DOHH2 (cell line): ENCODE measurements at regions not wholly inside any gene's neighbourhood (a gene's known extent, or its start where the extent isn't known, plus 50 kb on each side); places are given as distances from the start of the nearest gene placed in this dataset.

Source experiments
- H3F3A ChIP-seq: fragments of 200-600 bp; sonication (generic), shearing (Covaris generic); 2 replicates; pipeline ENCODE4 v1.6.0; 2016; ENCODE audit warnings: antibody characterized with exemption, mild to moderate bottlenecking; ENCODE audit not compliant: control insufficient read depth, insufficient read depth
- H3K27ac ChIP-seq: fragments of 200-600 bp; sonication (generic); 2 replicates; pipeline ENCODE4 v1.5.1; 2014; ENCODE audit warnings: low read depth, mild to moderate bottlenecking, low read length, moderate library complexity
- H3K27me3 ChIP-seq: fragments of 200-600 bp; sonication (generic); 2 replicates; pipeline ENCODE4 v1.6.1; 2014; ENCODE audit warnings: mild to moderate bottlenecking, low read length, mixed read lengths; ENCODE audit not compliant: control insufficient read depth
- H3K36me3 ChIP-seq: fragments of 200-600 bp; sonication (generic); 2 replicates; pipeline ENCODE4 v1.6.1; 2014; ENCODE audit warnings: mild to moderate bottlenecking, low read length, moderate library complexity, mixed read lengths; ENCODE audit not compliant: control insufficient read depth
- H3K4me1 ChIP-seq: fragments of 200-600 bp; sonication (generic); 2 replicates; pipeline ENCODE4 v1.6.1; 2014; ENCODE audit warnings: mild to moderate bottlenecking, low read length, mixed read lengths; ENCODE audit not compliant: control insufficient read depth
- H3K4me2 ChIP-seq: fragments of 200-600 bp; sonication (generic); 2 replicates; pipeline ENCODE4 v1.6.0; 2014; ENCODE audit warnings: mild to moderate bottlenecking, low read length, moderate library complexity
- H3K4me3 ChIP-seq: fragments of 200-600 bp; sonication (generic); 2 replicates; pipeline ENCODE4 v1.5.1; 2014; ENCODE audit warnings: mild to moderate bottlenecking, low read length, mixed read lengths
- H3K79me2 ChIP-seq: fragments of 200-600 bp; sonication (generic); 2 replicates; pipeline ENCODE4 v1.6.1; 2014; ENCODE audit warnings: mild to moderate bottlenecking, low read length, mixed read lengths; ENCODE audit not compliant: control insufficient read depth
- H3K9me2 ChIP-seq: fragments of 200-600 bp; sonication (generic); replicated peaks from 2 replicates; pipeline ENCODE4 v1.6.1; 2014; ENCODE audit warnings: mild to moderate bottlenecking, low read length, mixed read lengths; ENCODE audit not compliant: control insufficient read depth
- H3K9me3 ChIP-seq: fragments of 200-600 bp; sonication (generic); 2 replicates; pipeline ENCODE4 v1.6.1; 2014; ENCODE audit warnings: antibody characterized with exemption, low read length, mixed read lengths; ENCODE audit not compliant: control insufficient read depth, insufficient read depth
- H4K20me1 ChIP-seq: fragments of 200-600 bp; sonication (generic); 2 replicates; pipeline ENCODE4 v1.6.0; 2014; ENCODE audit warnings: low read depth, mild to moderate bottlenecking, antibody characterized with exemption, low read length, moderate library complexity; ENCODE audit not compliant: control insufficient read depth, insufficient read depth
- CTCF ChIP-seq: fragments of 200-600 bp; sonication (generic); IDR thresholded peaks from one replicate; pipeline ENCODE4 v1.5.1; 2014; ENCODE audit warnings: antibody characterized with exemption, mild to moderate bottlenecking, low read depth, low read length; ENCODE audit not compliant: poor library complexity, severe bottlenecking
- EZH2phosphoT487 ChIP-seq: fragments of 200-600 bp; sonication (generic); IDR thresholded peaks from 2 replicates; pipeline ENCODE4 v1.6.1; 2017; ENCODE audit warnings: borderline replicate concordance, mild to moderate bottlenecking, antibody characterized with exemption, low read length, moderate library complexity, mixed read lengths

DNA sequence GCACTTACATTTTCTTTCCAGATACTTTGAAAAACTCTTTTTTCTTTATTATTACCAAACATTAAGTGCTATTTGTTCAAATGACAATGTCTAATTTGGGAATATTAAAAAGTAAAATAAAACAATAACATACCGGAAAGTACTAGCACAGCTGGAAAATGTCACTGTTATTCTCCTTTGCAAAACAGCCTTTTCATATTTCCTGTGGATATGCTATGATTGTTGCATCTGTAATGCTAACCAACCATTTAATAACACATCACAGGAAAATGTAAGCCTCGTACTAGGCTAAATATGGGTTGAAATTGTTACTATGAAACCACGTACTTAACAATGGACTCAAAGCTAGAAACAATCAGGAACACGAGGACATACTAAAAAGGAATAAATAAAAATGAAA is 298.1 kb downstream of the CBLN2 start:
- no peaks in the 10 kb centered on the region for H3K27me3 ChIP-seq
- H3F3A ChIP-seq = no peaks in the 10 kb centered on the region
- no peak overlapping the region for H3K27ac ChIP-seq
- no peak overlapping the region for H3K4me2 ChIP-seq
- no peaks in the 10 kb centered on the region for H4K20me1 ChIP-seq
- no peaks in the 10 kb centered on the region for H3K9me2 ChIP-seq
- no peaks in the 10 kb centered on the region for H3K36me3 ChIP-seq
- H3K79me2 ChIP-seq = no peaks in the 10 kb centered on the region
- no peak overlapping the region for H3K4me3 ChIP-seq
- H3K4me1 ChIP-seq = no peaks in the 10 kb centered on the region
- no peaks in the 10 kb centered on the region for H3K9me3 ChIP-seq
- no peak for TF ChIP-seq CTCF

DNA sequence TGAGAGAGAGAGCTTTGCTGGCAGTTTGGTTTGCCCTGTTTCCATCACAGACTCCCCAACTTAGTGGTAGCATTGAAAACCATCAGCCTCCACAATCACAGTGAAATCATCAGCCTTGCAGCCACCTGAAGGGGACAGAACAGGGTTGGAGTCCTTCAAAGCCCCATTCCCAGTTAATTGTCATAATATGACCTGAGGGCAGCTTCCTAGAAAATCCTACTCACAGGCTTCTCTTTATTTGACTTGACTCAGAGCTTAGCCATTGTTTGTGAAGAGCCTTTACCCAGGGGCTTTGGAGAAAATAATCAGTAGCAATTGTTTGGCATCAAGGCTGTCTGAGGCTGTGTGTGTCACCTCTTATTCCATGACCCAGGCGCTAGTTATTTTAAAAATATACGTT is 308.7 kb downstream of the CBLN2 start:
- Histone ChIP-seq H3K36me3 (no peaks in the 10 kb centered on the region), H3F3A (no peaks in the 10 kb centered on the region), H3K4me3 (no peak overlapping the region), H3K9me3 (no peaks in the 10 kb centered on the region), H3K79me2 (no peaks in the 10 kb centered on the region), H3K4me1 (no peaks in the 10 kb centered on the region), H3K27ac (no peak overlapping the region), H3K9me2 (no peaks in the 10 kb centered on the region), H3K27me3 (no peaks in the 10 kb centered on the region), H4K20me1 (no peaks in the 10 kb centered on the region), H3K4me2 (no peak overlapping the region)
- TF ChIP-seq CTCF (no peak), EZH2phosphoT487 (no peak)

DNA sequence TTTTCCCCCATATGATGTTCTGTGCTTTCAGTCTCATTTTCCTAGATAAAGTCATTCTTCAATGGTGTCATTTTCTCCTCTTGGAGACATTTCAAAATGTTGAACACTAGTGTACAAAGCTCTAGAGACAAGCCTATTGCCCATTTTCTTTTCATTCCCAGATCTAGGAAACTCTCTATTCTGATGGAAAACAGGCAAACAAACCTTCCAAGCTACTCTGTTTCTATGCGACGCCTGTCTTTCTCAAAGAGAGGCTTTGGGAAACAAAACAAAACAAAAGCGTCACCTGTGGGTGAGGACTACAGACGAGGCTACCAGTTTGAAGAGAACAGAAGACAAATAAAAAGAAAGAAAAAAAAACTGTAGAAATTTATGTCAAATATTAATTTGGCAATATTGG is 311.0 kb downstream of the CBLN2 start:
- no peaks in the 10 kb centered on the region for H3K27me3 ChIP-seq
- no peak overlapping the region for H3K4me3 ChIP-seq
- H3K79me2 ChIP-seq = no peaks in the 10 kb centered on the region
- no peaks in the 10 kb centered on the region for H3K9me3 ChIP-seq
- TF ChIP-seq EZH2phosphoT487 = no peak
- TF ChIP-seq CTCF = no peak
- no peaks in the 10 kb centered on the region for H4K20me1 ChIP-seq
- H3F3A ChIP-seq = no peaks in the 10 kb centered on the region
- H3K36me3 ChIP-seq = no peaks in the 10 kb centered on the region
- no peaks in the 10 kb centered on the region for H3K4me1 ChIP-seq
- H3K4me2 ChIP-seq = no peak overlapping the region
- no peaks in the 10 kb centered on the region for H3K9me2 ChIP-seq
- H3K27ac ChIP-seq = no peak overlapping the region

- Histone ChIP-seq H3K4me3 (no peak overlapping the region), H3F3A (no peaks in the 10 kb centered on the region), H3K36me3 (no peaks in the 10 kb centered on the region), H4K20me1 (no peaks in the 10 kb centered on the region), H3K4me2 (no peak overlapping the region), H3K27ac (no peak overlapping the region), H3K9me3 (no peaks in the 10 kb centered on the region), H3K4me1 (no peaks in the 10 kb centered on the region), H3K27me3 (no peaks in the 10 kb centered on the region), H3K79me2 (no peaks in the 10 kb centered on the region), H3K9me2 (no peaks in the 10 kb centered on the region)
- no peak for TF ChIP-seq CTCF
- TF ChIP-seq EZH2phosphoT487 = no peak
These were observed 311.5 kb downstream of the CBLN2 start for GRCh38 chr18:72232644-72233043.
